C4-2B (cell line): ENCODE measurements at regions not wholly inside any gene's neighbourhood (a gene's known extent, or its start where the extent isn't known, plus 50 kb on each side); places are given as distances from the start of the nearest gene placed in this dataset.

Source experiments
- H3K27ac ChIP-seq: fragments of 450-650 bp; 2 replicates; pipeline ENCODE4 v1.5.1; 2017
- ZFX ChIP-seq: fragments of 450-650 bp; IDR thresholded peaks from 2 replicates; pipeline ENCODE4 v1.6.1; 2017
- TF ChIP-seq, protein P1 (sequence below): fragments of 450-650 bp; conservative IDR thresholded peaks from 2 replicates; pipeline ENCODE4 v1.5.1; 2017; ENCODE audit warnings: mild to moderate bottlenecking

DNA sequence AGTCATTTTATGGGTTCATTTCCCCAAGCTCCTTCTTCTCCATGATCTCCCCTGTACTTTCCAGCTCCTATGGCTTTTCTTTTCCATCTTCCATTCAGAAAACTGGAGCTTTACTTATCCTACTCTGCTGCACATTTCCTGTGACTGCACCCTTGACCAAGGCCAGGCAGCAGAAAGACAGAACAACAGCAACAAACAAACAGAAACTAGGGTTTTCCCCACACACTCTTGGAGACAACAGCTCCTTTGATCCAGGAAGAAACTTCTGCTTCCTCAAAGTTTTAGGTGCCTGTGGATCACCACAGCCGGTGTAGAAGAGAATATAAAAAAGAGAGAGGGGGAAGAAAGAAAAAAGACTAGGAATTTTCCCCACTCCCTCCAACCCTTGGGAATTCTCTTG is 342.3 kb upstream of the CFAP20DC start:
- TF ChIP-seq ZFX = no peak
- TF ChIP-seq, protein P1, sequence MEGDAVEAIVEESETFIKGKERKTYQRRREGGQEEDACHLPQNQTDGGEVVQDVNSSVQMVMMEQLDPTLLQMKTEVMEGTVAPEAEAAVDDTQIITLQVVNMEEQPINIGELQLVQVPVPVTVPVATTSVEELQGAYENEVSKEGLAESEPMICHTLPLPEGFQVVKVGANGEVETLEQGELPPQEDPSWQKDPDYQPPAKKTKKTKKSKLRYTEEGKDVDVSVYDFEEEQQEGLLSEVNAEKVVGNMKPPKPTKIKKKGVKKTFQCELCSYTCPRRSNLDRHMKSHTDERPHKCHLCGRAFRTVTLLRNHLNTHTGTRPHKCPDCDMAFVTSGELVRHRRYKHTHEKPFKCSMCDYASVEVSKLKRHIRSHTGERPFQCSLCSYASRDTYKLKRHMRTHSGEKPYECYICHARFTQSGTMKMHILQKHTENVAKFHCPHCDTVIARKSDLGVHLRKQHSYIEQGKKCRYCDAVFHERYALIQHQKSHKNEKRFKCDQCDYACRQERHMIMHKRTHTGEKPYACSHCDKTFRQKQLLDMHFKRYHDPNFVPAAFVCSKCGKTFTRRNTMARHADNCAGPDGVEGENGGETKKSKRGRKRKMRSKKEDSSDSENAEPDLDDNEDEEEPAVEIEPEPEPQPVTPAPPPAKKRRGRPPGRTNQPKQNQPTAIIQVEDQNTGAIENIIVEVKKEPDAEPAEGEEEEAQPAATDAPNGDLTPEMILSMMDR = no peak
- no peak overlapping the region for H3K27ac ChIP-seq

DNA sequence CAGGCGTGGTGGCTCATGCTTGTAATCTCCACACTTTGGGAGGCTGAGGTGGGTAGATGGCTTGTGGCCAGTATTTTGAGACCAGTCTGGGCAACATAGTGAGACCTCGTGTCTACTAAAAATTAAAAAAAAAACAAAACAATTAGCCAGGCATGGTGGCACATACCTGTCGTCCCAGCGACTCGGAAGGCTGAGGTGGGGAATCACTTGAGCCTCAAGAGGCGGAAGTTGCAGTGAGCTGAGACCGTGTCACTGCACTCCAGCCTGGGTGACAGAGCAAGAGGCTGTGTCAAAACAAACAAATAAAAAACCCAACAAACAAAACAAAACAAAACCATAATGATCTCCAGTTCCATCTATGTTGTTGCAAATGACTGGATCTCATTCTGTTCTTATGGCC is 341.3 kb upstream of the CFAP20DC start:
- no peak for TF ChIP-seq ZFX
- TF ChIP-seq, protein P1 = no peak
- H3K27ac ChIP-seq = no peak overlapping the region

DNA sequence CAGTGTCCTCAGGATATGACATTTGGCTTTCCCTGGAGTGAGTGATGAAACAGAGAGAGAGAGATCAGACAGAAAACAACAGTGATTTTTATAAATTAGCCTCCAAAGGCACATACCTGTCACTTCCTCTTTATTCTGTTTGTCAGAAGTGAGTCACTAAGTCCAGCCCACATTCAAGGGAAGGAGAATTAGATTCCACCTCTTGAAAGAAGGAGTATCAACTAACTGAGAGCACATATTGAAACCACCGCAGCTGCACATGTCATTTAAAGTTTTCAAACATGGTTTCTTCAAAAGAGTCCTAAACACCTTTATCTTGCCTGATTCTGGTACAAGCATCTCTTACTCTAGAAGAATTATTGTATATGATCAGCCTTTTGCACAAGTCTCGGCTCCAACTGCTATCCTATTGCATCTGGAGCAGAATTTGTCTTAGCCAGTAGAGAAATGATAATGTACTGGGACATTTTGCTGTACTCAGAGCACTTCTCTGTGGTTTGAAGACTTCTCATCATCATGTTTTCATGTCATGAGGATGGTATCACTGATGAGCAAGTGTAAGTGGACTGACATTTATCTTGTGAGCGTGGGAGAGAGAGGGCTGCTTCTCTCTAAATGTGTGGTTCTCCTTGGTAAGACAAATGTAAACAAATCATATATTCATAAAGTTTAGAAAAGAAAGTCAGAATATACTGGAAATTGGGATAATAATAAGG is 338.9 kb upstream of the CFAP20DC start:
- no peak overlapping the region for H3K27ac ChIP-seq
- TF ChIP-seq ZFX = no peak
- TF ChIP-seq, protein P1 = no peak

DNA sequence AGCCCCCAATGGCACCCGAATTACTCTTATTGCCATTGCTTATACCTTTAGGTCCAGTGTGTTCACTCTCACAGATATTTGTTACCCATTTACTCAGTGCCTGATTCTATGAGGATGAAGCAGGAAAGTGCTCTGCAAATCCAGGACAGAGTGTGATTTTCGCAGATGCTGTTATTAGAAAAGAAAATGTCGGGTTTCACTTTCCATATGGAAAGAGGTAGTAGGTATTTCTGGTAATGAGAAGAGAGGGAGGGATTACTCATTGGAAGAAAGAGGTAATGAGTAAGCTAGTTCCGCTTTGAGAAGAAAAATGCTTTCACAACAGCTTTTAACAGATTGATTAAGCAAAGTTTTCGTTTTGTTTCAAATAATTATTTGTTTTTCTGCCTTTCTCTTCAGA is 336.3 kb upstream of the CFAP20DC start:
- H3K27ac ChIP-seq = no peak overlapping the region
- no peak for TF ChIP-seq ZFX
- TF ChIP-seq, protein P1 = no peak

DNA sequence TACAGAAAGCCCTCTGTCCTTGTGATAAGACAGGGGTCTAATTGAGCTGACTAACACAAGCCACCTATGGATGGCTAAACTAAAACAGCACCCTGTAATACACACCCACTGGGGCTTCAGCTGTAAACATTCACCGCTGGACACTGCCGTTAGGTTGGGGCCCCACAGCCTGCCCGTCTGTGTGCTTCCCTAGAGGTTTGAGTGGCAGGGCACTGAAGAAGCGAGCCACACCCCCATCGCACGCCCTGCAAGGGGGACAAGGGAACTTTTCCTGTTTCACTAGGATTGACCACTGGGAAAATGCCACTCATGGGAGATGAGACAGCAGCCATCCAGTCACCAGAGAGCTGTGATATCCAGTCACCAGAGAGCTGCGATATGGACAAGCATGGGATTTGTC is 335.7 kb upstream of the CFAP20DC start:
- no peak overlapping the region for H3K27ac ChIP-seq
- no peak for TF ChIP-seq ZFX
- TF ChIP-seq, protein P1 = no peak

DNA sequence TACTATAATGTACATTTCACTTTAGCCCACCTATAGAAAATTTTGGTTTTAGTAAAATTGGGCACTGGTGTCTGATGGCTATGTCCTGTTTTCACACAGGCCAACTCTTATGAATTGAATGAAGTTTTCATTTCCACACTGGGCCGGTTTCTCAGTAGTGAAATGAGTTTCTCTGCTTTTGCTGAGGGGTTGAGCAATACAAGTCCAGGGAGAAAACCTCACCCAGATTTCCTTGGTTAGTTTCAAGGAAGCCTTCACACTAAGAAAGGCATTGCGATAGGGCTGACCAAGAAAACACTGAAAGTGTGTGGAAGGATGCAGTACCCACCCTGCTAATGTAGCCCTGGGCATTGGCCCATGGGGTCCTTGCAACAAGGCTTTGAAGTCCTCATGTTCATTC is 331.5 kb upstream of the CFAP20DC start:
- no peak overlapping the region for H3K27ac ChIP-seq
- TF ChIP-seq, protein P1 = no peak
- no peak for TF ChIP-seq ZFX

DNA sequence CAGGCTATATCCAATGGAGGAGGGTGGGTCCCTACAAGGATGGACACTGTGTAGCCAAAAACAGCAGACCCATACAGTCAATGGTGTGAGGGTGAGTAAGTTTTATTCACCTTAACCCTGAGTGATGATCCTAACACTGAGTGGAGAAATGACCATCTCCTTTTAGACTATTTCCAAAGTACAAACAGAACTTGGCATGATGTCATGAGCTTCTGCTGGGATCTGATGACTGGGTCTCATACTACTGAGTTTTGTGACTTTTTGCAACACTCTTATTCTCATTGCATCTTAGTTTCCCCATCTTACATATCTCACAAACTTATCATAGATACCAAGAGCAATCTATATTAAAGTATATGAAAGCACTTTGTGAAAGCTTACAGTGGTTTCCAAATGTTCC is 330.3 kb upstream of the CFAP20DC start:
- TF ChIP-seq, protein P1 = no peak
- H3K27ac ChIP-seq = no peak overlapping the region
